Non-pigmented ciliary epithelial cell (primary cell): ENCODE measurements at regions not wholly inside any gene's neighbourhood (a gene's known extent, or its start where the extent isn't known, plus 50 kb on each side); places are given as distances from the start of the nearest gene placed in this dataset.

Experiments used
- DNase-seq: peaks from one replicate; pipeline ENCODE4 v3.0.0-alpha.2; 2010; ENCODE audit warnings: low read depth

GRCh38 chr13:68473834-68474326 lies 1243.7 kb upstream of the PCDH9 start:
- no peak for DNase-seq

- no peak for DNase-seq
Observed at GRCh38 chr13:68467160-68467559, 1237.0 kb upstream of the PCDH9 start.

GRCh38 chr13:68440874-68441273 lies 1210.7 kb upstream of the PCDH9 start:
- DNase-seq = no peak

GRCh38 chr13:68439817-68440216 lies 1209.7 kb upstream of the PCDH9 start:
- DNase-seq = peak; percentile 36

GRCh38 chr13:68428292-68428691 lies 1198.2 kb upstream of the PCDH9 start:
- DNase-seq = peak; percentile 11

- DNase-seq = no peak
Observed at GRCh38 chr13:68417801-68418200, 1187.7 kb upstream of the PCDH9 start.

GRCh38 chr13:68410007-68410406 lies 1179.9 kb upstream of the PCDH9 start:
- no peak for DNase-seq

GRCh38 chr13:68390987-68391386 lies 1160.9 kb upstream of the PCDH9 start:
- DNase-seq = no peak

GRCh38 chr13:68386808-68387207 lies 1156.7 kb upstream of the PCDH9 start:
- no peak for DNase-seq

- no peak for DNase-seq
Observed at GRCh38 chr13:68380041-68380973, 1150.2 kb upstream of the PCDH9 start.

- no peak for DNase-seq
Observed at GRCh38 chr13:68378294-68378693, 1148.2 kb upstream of the PCDH9 start.

- DNase-seq = no peak
Observed at GRCh38 chr13:68375004-68375403, 1144.9 kb upstream of the PCDH9 start.

GRCh38 chr13:68369739-68370138 lies 1139.6 kb upstream of the PCDH9 start:
- DNase-seq = peak; percentile 27

GRCh38 chr13:68368922-68369321 lies 1138.8 kb upstream of the PCDH9 start:
- no peak for DNase-seq

GRCh38 chr13:68359105-68359504 lies 1129.0 kb upstream of the PCDH9 start:
- no peak for DNase-seq

- DNase-seq = no peak
Observed at GRCh38 chr13:68358294-68358705, 1128.2 kb upstream of the PCDH9 start.

- DNase-seq = no peak
Observed at GRCh38 chr13:68350554-68350953, 1120.4 kb upstream of the PCDH9 start.

- DNase-seq = no peak
Observed at GRCh38 chr13:68347220-68347619, 1117.1 kb upstream of the PCDH9 start.

- no peak for DNase-seq
Observed at GRCh38 chr13:68345963-68346531, 1115.9 kb upstream of the PCDH9 start.

- no peak for DNase-seq
Observed at GRCh38 chr13:68323124-68323523, 1093.0 kb upstream of the PCDH9 start.

- DNase-seq = no peak
Observed at GRCh38 chr13:68319384-68319783, 1089.2 kb upstream of the PCDH9 start.

GRCh38 chr13:68304286-68304893 lies 1074.3 kb upstream of the PCDH9 start:
- DNase-seq = peak; percentile 5

GRCh38 chr13:68293631-68294030 lies 1063.5 kb upstream of the PCDH9 start:
- no peak for DNase-seq
